Smooth muscle cell (in vitro differentiated cells): ENCODE measurements at regions not wholly inside any gene's neighbourhood (a gene's known extent, or its start where the extent isn't known, plus 50 kb on each side); places are given as distances from the start of the nearest gene placed in this dataset.

Source experiments
- DNase-seq: peaks from one replicate; lab custom pipeline; 2025; ENCODE audit not compliant: unreplicated experiment; lab: John Stamatoyannopoulos, UW
- H2AFZ ChIP-seq: fragments of 200-600 bp; sonication (generic); 2 replicates; pipeline ENCODE4 v1.6.0; 2016; ENCODE audit warnings: antibody characterized with exemption, low read depth, mild to moderate bottlenecking
- H3F3A ChIP-seq: fragments of 200-600 bp; sonication (generic); 2 replicates; pipeline ENCODE4 v1.6.0; 2017; ENCODE audit warnings: antibody characterized with exemption, low read depth
- H3K27ac ChIP-seq: fragments of 200-600 bp; sonication (generic); 2 replicates; pipeline ENCODE4 v1.5.1; 2016; ENCODE audit warnings: low read depth, mild to moderate bottlenecking
- H3K27me3 ChIP-seq: fragments of 200-600 bp; sonication (generic); 2 replicates; pipeline ENCODE4 v1.6.1; 2016; ENCODE audit warnings: low read depth, mild to moderate bottlenecking
- H3K36me3 ChIP-seq: fragments of 200-600 bp; sonication (generic); 2 replicates; pipeline ENCODE4 v1.5.1; 2016; ENCODE audit warnings: low read depth
- H3K4me1 ChIP-seq: fragments of 200-600 bp; sonication (generic); 2 replicates; pipeline ENCODE4 v1.5.1; 2016; ENCODE audit warnings: low read depth
- H3K4me2 ChIP-seq: fragments of 200-600 bp; sonication (generic); 2 replicates; pipeline ENCODE4 v1.6.0; 2016; ENCODE audit warnings: mild to moderate bottlenecking
- H3K4me3 ChIP-seq: fragments of 200-600 bp; sonication (generic); 2 replicates; pipeline ENCODE4 v1.5.1; 2016; ENCODE audit warnings: mild to moderate bottlenecking
- H3K79me2 ChIP-seq: fragments of 200-600 bp; sonication (generic); 2 replicates; pipeline ENCODE4 v1.6.0; 2016; ENCODE audit warnings: low read depth, mild to moderate bottlenecking
- H3K9ac ChIP-seq: fragments of 200-600 bp; sonication (generic); 2 replicates; pipeline ENCODE4 v1.6.0; 2016; ENCODE audit warnings: low read depth
- H3K9me3 ChIP-seq: fragments of 200-600 bp; sonication (generic); replicated peaks from 2 replicates; pipeline ENCODE4 v1.5.1; 2016; ENCODE audit warnings: low read depth
- H4K20me1 ChIP-seq: fragments of 200-600 bp; sonication (generic); 2 replicates; pipeline ENCODE4 v1.6.0; 2016; ENCODE audit warnings: low read depth
- WGBS: methylation state at CpG from one replicate; pipeline ENCODE4 v1.1.7; 2016; ENCODE audit warnings: low lambda C conversion rate; 5-methylcytosine and 5-hydroxymethylcytosine counted together
- TF ChIP-seq, protein P1 (sequence below): fragments of 200-600 bp; sonication (generic); IDR thresholded peaks from 2 replicates; pipeline ENCODE4 v1.5.1; 2017; ENCODE audit warnings: borderline replicate concordance, mild to moderate bottlenecking, antibody characterized with exemption; ENCODE audit not compliant: insufficient read depth, poor library complexity, severe bottlenecking

DNA sequence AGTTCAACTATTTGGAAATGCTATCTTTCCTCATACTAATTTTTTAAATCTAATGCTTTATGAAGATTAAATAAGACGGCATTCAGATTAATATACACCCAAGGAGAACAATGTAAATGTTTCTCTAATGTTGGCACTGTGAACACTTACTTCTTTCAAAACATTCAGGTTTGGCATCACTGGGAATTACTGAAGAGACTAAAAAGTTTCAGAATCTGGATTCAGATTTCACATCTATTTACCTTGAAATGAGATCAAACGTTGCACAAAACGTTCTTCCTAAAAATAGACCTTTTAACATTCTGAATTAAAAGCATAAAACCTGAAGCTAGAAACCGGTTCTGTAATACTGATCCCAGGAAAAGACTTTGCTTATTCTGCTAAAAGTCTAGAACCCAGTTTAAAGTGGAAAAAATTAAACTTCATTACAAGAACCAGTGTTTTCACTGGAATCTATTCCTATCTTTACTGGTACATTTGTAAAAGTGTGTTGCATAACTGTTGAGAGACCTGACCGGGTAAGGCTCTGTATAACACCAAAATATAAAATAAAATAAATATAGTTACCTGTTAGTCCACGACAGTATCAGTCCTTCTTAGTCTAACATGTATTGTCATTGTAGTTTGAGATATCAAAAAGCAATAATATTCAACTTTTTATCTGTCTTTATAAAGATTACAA lies 117.4 kb upstream of the MAP9 start:
- 94% methylated on average over 6 of the region's 6 CpGs for WGBS
- DNase-seq = no peak
- H3K27ac ChIP-seq = no peak overlapping the region
- no peak overlapping the region for H3K4me2 ChIP-seq
- no peaks in the 10 kb centered on the region for H3F3A ChIP-seq
- no peak overlapping the region for H3K4me3 ChIP-seq
- H2AFZ ChIP-seq = no peak overlapping the region
- no peaks in the 10 kb centered on the region for H4K20me1 ChIP-seq
- no peaks in the 10 kb centered on the region for H3K27me3 ChIP-seq
- no peaks in the 10 kb centered on the region for H3K9me3 ChIP-seq
- H3K9ac ChIP-seq = no peak overlapping the region
- H3K36me3 ChIP-seq = no peaks in the 10 kb centered on the region
- H3K79me2 ChIP-seq = no peaks in the 10 kb centered on the region
- TF ChIP-seq, protein P1, sequence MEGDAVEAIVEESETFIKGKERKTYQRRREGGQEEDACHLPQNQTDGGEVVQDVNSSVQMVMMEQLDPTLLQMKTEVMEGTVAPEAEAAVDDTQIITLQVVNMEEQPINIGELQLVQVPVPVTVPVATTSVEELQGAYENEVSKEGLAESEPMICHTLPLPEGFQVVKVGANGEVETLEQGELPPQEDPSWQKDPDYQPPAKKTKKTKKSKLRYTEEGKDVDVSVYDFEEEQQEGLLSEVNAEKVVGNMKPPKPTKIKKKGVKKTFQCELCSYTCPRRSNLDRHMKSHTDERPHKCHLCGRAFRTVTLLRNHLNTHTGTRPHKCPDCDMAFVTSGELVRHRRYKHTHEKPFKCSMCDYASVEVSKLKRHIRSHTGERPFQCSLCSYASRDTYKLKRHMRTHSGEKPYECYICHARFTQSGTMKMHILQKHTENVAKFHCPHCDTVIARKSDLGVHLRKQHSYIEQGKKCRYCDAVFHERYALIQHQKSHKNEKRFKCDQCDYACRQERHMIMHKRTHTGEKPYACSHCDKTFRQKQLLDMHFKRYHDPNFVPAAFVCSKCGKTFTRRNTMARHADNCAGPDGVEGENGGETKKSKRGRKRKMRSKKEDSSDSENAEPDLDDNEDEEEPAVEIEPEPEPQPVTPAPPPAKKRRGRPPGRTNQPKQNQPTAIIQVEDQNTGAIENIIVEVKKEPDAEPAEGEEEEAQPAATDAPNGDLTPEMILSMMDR = no peak
- H3K4me1 ChIP-seq = peaks cover 11% of the 10 kb centered on the region

GRCh38 chr4:155491336-155492120 lies 114.8 kb upstream of the MAP9 start:
- H3K4me1 ChIP-seq = peaks cover 7% of the 10 kb centered on the region
- TF ChIP-seq, protein P1 = no peak
- no peak for DNase-seq
- no peaks in the 10 kb centered on the region for H3K36me3 ChIP-seq
- H3K9me3 ChIP-seq = no peaks in the 10 kb centered on the region
- no peak overlapping the region for H2AFZ ChIP-seq
- no peaks in the 10 kb centered on the region for H3F3A ChIP-seq
- H3K79me2 ChIP-seq = no peaks in the 10 kb centered on the region
- H3K4me3 ChIP-seq = no peak overlapping the region
- H3K27ac ChIP-seq = no peak overlapping the region
- H3K9ac ChIP-seq = no peak overlapping the region
- no peak overlapping the region for H3K4me2 ChIP-seq
- 97% methylated on average over 4 of the region's 4 CpGs for WGBS
- no peaks in the 10 kb centered on the region for H3K27me3 ChIP-seq
- H4K20me1 ChIP-seq = no peaks in the 10 kb centered on the region

DNA sequence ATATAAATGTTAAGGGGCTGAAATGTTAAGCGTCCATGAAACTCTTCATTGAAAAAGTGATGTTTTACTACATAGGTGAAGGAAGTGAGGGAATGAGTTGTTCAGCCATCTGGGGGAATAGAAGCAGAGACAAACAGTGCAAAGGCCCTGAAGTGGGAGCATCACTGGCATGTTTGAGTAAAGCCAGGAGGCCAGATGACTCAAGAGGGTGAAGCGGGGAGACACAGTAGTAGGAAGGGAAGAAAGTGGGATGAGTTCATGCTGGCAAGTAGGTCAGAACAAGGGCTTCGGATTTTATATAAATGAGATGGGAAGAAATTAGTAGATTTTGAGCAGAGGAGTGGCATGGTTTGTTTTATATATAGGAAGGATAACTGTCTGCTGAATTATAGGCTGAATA lies 112.5 kb upstream of the MAP9 start:
- Histone ChIP-seq H3K9ac (no peak overlapping the region), H3K79me2 (no peaks in the 10 kb centered on the region), H3K4me2 (no peak overlapping the region), H3F3A (no peaks in the 10 kb centered on the region), H2AFZ (no peak overlapping the region), H3K4me3 (no peak overlapping the region), H3K27ac (no peak overlapping the region), H4K20me1 (no peaks in the 10 kb centered on the region), H3K4me1 (no peaks in the 10 kb centered on the region), H3K9me3 (no peaks in the 10 kb centered on the region), H3K27me3 (no peaks in the 10 kb centered on the region), H3K36me3 (no peaks in the 10 kb centered on the region)
- no peak for DNase-seq
- TF ChIP-seq, protein P1 = no peak
- 77% methylated on average over 3 of the region's 3 CpGs for WGBS
